Stimulated activated CD4-positive, alpha-beta T cell treated with anti-CD3 and anti-CD28 coated beads, Interleukin-15, amount 100 ng/mL, for 1 hour (primary cell): ENCODE measurements at regions not wholly inside any gene's neighbourhood (a gene's known extent, or its start where the extent isn't known, plus 50 kb on each side); places are given as distances from the start of the nearest gene placed in this dataset.

Experiments used
- DNase-seq, 2 donors: peaks; one replicate each; pipeline ENCODE4 v3.0.0-alpha.2; 2020; ENCODE audit warnings: low read depth in 1 of 2, low spot score in 1 of 2

DNA sequence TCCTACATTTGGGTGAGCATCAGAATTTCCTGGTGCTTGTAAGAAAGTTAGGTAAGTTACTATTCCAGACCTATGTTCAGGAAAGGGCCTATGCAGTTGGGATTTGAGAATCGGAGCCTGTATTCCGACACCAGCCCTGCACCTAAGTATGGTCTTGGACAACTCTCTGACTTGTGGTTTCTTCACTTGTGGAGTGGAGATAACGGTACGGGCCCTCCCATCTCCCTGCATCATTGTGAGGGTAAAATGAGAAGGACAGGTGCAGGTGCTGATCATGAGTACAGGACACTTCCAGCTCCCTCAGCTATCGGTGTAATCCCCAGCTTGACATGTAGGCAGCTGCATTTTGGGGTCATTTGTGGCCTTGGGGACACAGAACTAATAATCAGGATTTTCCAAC lies 138.3 kb upstream of the NAMPT start:
- DNase-seq, result no peak

DNA sequence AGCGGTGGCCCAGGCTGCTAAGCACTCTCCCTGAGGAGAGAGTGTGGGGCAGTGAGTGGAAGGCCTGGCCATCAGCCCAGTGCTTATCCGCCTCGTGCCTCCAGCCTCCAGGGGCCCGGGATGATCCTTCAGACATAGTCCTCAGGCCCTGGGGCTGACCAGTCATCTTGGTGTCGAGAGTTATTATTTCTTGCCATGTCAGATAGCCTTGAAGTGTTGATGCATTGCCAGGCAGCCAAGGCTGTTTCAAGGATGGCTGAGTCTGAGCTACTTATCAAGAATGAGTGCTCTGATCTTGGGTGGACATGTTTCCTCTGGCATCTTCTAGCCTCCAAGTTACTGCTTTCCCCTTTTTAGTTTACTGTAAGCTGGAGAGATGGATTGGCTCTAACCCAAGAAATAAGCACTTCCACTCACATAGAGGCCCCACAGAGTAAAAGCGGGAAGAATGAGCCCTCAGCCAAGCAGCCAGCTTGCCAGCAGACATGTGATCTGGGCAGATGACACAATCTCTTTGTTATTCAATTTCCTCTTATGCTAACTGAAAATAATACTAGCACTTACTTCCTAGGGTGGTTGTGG lies 136.5 kb upstream of the NAMPT start:
- no peak for DNase-seq

DNA sequence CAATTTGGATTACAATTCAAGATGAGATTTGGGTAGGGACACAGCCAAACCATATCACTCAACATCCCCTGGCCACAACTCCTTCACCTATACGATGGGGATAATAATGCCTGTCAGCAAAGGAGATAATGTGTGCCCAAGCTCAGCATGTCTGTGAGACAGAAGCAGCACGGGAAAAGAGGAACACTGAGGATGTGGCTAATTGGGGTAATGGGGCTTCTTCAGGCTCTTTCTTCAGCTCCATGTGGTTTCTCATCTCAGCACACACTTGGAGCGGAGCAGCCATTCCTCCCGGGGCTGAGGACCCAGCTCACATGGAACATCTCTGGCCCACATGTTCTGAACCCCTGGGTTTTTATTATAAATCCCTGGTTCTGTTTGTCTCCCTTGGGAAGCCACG lies 136.0 kb upstream of the NAMPT start:
- no peak for DNase-seq

DNA sequence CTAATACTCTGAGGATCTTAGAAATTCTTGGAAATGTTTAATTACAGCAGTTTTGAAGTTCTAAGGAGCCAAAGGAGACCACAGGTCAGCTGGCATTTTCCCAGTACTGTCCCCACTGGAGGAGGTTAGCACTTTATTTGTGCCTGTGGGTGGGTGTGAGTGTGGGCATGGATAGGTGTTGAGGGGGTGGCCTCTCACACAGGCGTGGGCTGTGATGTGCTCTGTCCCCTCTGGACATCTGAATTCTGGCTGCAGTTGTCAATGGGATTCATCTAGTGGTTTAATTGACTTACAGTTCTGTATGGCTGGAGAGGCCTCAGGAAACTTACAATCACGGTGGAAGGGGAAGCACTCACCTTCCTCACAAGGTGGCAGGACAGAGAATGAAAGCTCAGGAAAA lies 135.4 kb upstream of the NAMPT start:
- no peak for DNase-seq

DNA sequence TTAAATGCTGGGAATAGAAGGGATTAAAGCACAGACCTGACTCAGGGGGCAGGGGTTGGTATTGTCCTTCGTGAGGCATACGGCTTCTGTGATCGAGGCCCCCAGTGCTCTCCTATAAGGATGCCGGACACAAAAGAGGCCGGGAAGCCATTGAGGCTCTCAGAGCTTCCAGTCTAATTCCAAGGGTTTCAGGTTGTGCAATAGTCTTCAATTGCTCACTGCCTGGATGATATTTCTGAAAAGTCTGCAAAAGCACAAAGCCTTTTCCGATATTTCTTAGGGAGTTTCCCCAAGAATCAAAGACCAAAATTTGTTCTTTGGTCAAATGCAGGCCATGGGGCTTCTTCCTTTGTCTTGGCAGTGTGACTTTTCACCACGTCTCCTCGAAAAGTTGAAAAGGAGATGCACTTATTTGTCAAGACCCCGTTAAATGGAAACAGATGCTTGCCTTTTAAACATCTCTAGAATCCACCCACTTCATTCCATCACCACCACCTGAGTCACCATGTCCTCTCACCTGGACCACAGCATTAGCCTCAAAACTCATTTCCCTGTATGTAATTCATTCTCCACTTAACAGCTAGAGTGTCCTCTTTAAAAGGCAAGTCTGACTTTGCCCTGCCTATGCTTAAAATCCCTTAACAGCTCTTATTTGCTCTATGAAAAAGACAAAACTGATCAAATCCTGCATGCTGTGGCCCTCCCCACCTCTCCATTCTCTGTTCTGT lies 134.8 kb upstream of the NAMPT start:
- DNase-seq, result no peak

DNA sequence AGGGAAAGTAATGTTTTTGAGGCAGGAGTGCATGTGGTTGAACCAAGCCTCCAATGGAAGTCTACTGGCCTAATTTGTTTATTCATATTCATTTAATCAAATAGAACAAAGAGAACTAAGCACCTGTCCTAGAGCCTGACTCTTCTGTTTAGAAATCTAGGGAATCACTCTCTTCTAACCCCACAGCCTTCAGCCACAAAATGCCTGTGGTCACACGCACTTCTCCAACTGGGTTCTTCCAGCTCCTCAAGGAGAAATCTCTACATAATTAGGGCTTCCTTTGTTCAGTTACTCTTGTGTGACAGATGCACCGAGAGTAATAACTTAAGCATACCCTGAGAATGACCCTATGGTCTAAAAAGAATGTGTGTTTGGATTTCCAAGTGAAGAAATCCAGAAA lies 133.7 kb upstream of the NAMPT start:
- no peak for DNase-seq

DNA sequence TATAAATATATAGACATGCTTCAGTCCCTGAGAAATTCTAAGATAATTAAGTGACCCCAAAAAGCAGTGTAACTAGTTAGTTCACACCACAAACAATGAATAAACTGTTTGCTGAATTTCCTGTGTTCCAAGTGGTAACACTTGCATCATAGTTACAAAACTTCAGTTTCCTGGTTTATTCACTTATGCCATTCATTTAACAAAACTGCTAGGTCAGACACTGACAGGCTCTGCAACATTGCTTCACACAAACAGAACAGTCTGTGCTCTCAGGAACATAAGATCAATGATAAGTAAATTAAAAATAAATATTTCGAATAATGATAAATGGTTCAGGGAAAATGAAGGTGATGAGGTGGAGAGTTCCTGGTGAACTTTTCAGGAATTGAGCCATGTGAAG lies 133.3 kb upstream of the NAMPT start:
- DNase-seq, result no peak

DNA sequence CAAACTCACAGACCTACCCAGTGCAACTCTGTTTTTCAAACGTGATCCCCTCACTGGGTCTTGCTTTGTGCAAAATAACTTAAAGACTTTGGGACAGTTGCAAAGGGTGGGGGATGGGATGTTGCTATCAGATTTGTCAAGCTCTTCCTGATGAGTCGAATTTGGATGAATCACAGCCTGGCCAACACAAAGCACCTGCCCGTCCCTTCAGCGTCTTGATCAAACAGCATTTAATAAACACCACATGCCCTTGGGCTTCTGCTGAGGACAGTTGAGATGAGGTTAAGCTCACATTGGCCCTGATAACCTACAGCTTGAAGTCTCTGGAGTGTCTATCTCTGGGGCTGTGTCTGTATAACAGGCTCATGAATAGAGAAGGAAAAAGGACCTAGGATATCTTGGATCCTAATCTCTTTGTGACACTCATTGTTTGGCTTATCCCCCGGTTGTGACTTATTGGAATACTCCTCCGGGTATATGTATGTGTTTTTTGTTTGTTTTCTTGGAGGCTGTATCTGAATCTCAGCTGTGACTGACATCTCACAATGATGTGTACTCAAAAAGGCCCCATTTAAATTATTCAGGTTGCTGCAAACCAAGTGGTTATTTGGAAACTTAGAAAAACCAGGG lies 132.6 kb upstream of the NAMPT start:
- DNase-seq, result no peak

DNA sequence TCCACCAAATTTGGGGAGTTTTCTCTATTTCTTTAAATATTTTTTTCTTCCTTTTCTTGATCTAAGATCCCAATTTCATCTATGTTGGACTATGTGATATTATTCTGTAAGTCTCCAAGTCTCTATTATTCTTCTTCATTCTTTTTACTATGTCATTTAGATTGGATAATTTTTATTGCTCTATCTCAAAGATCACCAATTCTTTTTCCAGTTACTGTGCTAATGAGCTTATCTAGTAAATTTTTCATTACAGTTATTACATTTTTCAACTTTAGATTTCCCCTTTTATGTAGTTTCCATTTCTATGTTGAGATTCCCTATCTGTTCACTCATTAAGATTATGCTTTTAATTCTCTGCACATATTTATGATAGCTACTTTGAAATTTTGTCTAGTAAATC lies 131.6 kb upstream of the NAMPT start:
- no peak for DNase-seq

DNA sequence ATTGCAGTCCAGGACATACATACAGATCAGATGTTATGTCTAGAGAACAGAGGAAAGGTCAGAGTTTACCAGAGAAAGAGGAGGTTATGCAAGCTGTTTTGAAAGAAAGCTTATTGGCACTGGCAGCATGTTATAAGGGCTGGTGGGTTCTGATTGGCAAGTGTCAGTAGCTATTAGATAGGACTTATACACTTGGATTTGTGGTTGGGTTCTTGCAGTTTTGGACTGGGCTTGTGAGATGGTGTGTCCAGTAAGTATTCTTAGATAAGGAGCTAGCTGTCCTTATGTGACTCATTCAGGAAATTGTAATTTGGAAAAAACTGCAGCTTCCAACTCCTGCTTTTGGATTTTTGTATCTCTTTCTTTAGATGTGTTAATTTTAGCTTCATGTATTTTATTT lies 130.7 kb upstream of the NAMPT start:
- no peak for DNase-seq

DNA sequence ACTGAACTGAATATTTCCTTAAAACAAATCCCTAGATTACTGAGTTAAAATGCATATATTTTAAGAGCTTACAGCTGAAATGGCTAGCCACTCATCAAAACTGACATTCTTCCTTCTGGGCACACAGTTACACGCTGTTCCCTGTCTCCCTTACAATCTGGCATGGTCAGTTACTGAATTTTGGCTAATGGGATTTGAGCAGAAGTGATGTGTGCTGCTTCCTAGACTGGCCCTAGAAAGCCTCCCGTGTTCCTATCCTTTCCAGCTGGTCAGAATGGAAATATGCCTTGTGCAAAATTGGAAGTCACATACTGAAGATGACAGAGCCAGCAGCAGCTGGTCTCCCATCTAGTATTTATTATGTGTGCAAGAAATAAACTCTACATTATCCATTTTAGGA lies 128.7 kb upstream of the NAMPT start:
- no peak for DNase-seq

DNA sequence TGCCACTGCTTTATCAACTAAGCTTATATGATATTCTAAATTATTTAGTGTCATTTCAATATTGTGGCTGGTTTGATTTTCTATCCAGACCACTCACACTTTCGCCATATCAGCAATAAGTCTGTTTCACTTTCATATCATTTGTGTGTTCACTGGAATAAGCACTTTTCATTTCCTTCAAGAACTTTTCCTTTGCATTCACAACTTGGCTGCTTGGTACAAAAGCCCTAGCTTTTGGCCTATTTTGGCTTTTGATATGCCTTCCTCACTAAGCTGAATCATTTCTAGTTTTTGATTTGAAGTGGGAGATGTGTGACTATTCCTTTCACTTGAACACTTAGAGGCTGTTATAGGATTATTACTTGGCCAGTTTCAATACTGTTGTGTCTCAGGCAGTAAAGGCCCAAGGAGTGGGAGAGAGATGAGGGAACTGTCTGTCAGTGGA lies 120.9 kb upstream of the NAMPT start:
- DNase-seq, result no peak

DNA sequence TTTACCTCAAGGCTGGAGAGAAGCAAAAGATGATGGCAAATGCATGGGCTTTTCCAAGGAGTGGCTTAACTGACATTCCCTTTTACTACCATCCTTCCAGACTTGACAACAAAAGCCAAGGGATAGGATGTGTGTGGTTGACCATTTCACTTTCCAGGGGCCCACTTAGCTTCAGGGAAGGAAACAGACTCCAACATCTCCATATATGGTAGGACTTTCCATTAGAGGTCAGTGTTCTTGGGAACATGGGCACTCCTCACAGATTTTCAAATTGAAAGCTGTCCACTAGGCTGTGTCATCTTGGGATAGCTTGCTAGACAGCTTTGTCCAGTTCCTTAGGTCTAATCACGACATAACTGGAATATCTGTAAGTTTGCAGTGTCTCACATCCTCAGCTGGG lies 118.1 kb upstream of the NAMPT start:
- no peak for DNase-seq

DNA sequence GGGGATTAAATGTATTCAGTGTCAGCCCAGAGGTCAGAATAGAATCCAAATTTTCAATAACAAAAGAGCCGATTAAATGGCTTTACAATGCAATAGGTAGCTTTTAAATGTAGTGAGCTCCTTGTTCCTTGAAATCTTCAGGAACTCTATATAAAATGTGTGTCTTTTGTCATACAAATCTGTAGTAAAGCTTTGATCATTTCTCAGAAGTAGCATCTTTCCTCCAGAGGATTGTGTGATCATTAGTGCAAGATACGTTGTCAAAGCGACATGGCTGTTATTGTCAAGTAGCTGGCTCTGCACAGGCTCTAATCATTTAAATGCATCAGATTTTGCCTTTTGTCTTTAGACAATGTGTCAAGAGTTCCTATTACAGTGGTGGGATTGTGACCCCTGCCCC lies 116.1 kb upstream of the NAMPT start:
- no peak for DNase-seq

DNA sequence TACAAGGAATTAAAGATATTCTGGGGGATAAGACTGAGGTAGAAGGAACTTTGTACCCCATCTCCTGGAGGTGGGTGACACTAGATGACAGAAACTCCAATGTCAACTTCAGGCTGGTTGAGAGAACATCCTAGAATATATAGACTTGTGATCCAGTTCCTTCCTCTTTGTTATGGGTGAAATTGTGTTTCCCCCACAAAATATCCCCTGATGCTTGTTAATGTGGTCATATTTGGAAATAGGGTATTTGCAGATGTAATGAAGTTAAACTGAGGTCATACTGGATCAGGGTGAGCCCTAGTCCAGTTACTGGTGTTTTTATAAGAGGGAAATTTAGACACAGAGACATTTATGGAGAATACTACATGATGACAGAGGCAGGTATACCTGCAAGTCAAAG lies 114.0 kb upstream of the NAMPT start:
- DNase-seq, result no peak

DNA sequence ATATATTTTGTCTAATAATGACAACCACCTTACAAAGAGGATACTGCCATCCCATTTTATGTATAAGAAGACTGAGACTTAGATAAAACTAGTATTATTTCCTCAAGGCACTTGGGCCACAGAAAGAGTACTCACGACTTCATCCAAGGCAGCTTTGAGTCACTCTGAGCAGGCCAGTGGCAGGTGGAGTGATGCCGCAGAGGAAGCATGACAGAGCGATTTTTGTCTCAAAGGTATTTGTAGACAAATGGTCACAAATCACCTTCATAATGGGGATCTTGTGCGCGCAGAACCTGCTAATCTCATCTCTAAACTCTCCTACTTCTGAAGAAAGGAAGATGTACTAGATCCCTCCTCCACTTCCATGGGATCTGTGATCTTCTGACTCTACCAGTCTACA lies 113.2 kb upstream of the NAMPT start:
- no peak for DNase-seq

DNA sequence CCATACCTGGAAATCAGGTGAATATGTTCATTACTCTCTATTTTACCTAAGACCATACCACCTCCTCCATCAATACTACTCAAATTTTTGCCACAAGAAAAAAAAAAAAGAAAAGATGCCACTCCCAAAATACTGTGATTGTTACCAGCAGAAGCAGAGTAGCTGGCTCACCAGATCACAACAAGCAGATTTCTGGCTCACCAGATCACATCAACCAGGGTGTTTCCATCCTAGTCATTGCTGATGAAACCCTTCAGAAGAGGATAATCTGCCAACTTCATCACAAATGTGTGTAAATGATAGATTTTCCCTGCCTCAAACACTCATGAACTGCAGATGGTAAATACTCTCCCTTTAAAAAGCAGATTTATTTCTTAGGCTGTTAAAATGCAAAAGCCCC lies 109.7 kb upstream of the NAMPT start:
- no peak for DNase-seq

DNA sequence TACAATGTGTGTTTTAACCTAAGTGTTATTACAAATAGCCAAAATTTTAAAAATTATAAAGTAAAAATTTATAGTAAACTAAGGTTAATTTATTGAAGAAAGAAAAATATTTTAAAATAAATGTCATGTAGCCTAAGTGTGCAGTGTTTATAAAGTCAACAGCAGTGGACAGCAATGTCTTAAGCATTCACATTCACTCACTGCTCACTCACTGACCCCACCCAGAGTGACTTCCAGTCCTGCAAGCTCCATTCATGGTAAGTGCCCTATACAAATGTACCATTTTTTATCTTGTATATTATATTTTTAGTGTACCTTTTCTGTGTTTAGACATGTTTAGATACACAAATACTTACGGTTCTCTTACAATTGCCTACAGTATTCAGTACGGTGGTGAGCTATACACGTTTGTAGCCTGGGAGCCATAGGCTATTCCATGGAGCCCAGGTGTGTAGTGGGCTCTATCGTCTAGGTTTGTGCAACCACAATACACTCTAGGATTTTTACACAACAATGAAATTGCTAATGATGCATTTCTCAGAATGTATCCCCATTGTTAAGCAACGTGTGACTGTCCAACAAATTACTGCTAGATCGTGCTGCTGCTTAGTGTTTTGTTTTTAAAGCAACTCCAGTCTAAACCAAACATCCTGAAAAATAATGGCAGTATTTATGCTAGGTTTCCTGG lies 108.9 kb upstream of the NAMPT start:
- DNase-seq, result no peak

DNA sequence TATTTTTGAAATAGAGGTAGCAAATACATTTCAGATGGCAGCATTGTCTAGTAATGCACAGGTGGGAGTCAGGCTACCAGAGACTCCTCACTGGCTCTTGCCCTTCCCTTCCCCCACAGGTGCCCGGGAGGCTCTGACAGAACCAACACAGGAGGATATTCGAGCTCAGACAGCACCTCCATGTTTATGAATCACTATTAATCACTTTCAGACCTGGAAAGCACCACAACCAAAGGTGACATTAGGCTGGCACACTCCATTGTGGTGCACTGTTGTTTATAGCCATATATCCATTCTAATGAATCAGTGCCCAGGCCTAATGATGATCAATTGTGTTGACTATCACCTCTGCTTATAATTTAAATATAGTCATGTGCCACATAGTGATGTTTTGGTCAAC lies 107.8 kb upstream of the NAMPT start:
- DNase-seq, result no peak

DNA sequence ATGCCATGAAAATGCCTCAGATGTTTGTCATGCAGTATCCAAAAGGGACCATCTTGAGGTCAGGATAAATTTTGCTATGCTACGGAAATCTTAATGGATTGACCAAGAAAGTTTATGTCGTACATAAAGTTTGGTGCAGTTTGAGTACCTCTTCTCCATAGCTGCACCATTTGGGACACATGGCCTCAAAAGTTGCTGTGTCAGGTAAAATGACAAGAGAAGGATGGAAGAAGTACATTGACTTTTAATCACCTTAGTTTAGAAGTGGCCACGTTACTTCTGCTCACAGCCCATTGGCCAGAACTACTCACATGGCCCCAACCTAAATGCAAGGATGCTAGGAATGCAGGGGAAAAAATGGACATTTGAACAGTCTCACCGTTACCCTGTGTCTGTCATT lies 107.4 kb upstream of the NAMPT start:
- no peak for DNase-seq

DNA sequence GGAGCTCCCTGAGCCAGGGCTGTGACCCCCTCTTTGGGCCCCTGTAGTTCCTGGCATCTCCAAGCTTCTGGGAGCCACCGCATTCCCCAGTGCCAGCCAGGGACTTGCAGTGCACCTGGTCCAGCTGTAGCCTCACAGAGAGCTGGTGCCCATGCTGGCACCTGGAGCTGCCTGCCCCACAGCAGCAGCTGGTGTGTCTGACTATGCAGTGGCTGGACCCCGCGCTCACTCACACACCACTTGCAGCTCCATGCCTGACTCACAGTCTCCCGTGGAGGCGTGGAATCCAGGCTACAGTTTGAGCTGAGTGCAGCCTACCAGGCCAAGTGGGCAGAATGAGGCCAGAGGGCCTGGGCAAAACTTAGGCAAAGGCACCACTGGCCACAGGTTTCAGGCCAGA lies 102.2 kb upstream of the NAMPT start:
- no peak for DNase-seq

DNA sequence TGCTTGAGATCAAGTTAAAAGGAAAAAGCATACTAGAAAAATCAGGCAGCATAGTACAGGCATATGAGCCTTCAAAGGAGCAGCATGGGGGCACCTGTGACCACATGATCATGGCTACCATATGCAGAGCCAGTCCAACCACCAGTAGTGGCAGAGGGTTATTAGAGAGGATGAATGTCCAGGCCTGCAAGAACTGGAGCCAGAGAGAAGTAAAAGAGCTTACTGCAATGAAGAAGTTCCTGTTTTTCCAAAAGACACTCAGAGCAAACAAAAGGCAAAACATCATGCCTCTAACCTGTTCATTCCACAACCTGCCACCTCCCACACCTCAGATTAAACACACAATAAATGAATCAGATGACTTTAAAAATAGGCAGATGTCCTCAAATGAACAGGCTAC lies 99.6 kb upstream of the NAMPT start:
- no peak for DNase-seq
